ENCODE measurements at regions not wholly inside any gene's neighbourhood (a gene's known extent, or its start where the extent isn't known, plus 50 kb on each side); places are given as distances from the start of the nearest gene placed in this dataset.

- no peak overlapping the region for H3K4me3 ChIP-seq
- H3K27me3 ChIP-seq, result no peaks in the 10 kb centered on the region
- no peaks in the 10 kb centered on the region for H3K9me3 ChIP-seq
- no peaks in the 10 kb centered on the region for H3K36me3 ChIP-seq
- intact Hi-C loops (cut with DNase I), result no loop called here
- no peak for TF ChIP-seq EP300 (IDR thresholded peaks at IDR 0.05)
- TF ChIP-seq, protein P1, sequence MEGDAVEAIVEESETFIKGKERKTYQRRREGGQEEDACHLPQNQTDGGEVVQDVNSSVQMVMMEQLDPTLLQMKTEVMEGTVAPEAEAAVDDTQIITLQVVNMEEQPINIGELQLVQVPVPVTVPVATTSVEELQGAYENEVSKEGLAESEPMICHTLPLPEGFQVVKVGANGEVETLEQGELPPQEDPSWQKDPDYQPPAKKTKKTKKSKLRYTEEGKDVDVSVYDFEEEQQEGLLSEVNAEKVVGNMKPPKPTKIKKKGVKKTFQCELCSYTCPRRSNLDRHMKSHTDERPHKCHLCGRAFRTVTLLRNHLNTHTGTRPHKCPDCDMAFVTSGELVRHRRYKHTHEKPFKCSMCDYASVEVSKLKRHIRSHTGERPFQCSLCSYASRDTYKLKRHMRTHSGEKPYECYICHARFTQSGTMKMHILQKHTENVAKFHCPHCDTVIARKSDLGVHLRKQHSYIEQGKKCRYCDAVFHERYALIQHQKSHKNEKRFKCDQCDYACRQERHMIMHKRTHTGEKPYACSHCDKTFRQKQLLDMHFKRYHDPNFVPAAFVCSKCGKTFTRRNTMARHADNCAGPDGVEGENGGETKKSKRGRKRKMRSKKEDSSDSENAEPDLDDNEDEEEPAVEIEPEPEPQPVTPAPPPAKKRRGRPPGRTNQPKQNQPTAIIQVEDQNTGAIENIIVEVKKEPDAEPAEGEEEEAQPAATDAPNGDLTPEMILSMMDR (IDR thresholded peaks at IDR 0.05), result no peak
- TF ChIP-seq POLR2AphosphoS5 (IDR thresholded peaks at IDR 0.05), result no peak
- TF ChIP-seq POLR2A (IDR thresholded peaks at IDR 0.05; ENCODE audit: low read depth), result no peak
- 89% methylated on average over 8 of the region's 8 CpGs for WGBS
- peak; percentile 77 for DNase-seq (ENCODE audit: extremely low spot score)
- H3K4me1 ChIP-seq, result no peaks in the 10 kb centered on the region
- no peak overlapping the region for H3K27ac ChIP-seq (replicated peaks in 1 of 4)
These were observed 273.0 kb downstream of the ELAVL2 start for GRCh38 chr9:23552876-23553601.

DNA sequence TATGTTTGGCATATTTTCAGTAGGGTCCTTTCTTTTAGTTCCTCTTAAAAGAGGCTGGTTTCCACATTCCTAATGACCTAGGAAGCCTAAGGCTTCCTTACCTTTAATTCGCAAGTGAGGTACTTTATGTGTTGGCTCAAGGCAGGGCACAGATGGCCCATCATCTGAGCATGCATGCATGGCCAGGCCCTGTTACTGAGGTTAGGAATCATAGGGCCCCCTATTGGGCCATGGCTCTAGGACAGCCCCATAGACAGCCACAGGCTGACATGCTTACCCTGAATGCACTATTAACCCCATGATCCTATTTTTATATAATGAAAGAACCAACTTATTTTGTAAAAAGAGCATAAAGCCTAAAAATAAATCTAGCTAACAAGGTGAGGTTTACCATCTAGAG is 271.4 kb downstream of the ELAVL2 start:
- Histone ChIP-seq H3K4me3 (no peak overlapping the region), H3K27me3 (no peaks in the 10 kb centered on the region), H3K27ac (replicated peaks in 1 of 4) (no peak overlapping the region), H3K4me1 (no peaks in the 10 kb centered on the region), H3K36me3 (no peaks in the 10 kb centered on the region), H3K9me3 (peaks cover 0 to 4% (median 0%) of the 10 kb centered on the region in 4 donors)
- intact Hi-C loops (cut with DNase I), result no loop called here
- peak; percentile 24 for DNase-seq (ENCODE audit: extremely low spot score)
- TF ChIP-seq POLR2A (IDR thresholded peaks at IDR 0.05; ENCODE audit: low read depth) (no peak), EP300 (IDR thresholded peaks at IDR 0.05) (no peak), POLR2AphosphoS5 (IDR thresholded peaks at IDR 0.05) (no peak)
- TF ChIP-seq, protein P1 (IDR thresholded peaks at IDR 0.05), result no peak
- 100% methylated on average over 1 of the region's 1 CpG for WGBS

GRCh38 chr9:23555851-23556250 is 270.2 kb downstream of the ELAVL2 start:
- no peaks in the 10 kb centered on the region for H3K4me1 ChIP-seq
- peak; percentile 50 for DNase-seq (ENCODE audit: extremely low spot score)
- no peaks in the 10 kb centered on the region for H3K36me3 ChIP-seq
- TF ChIP-seq, protein P1 (IDR thresholded peaks at IDR 0.05), result no peak
- no peak for TF ChIP-seq POLR2A (IDR thresholded peaks at IDR 0.05; ENCODE audit: low read depth)
- no peak for TF ChIP-seq EP300 (IDR thresholded peaks at IDR 0.05)
- TF ChIP-seq POLR2AphosphoS5 (IDR thresholded peaks at IDR 0.05), result no peak
- 46% methylated on average over 7 of the region's 7 CpGs for WGBS
- intact Hi-C loops (cut with DNase I), result no loop called here
- H3K9me3 ChIP-seq, result peaks cover 0 to 4% (median 0%) of the 10 kb centered on the region in 4 donors
- no peaks in the 10 kb centered on the region for H3K27me3 ChIP-seq
- no peak overlapping the region for H3K4me3 ChIP-seq
- no peak overlapping the region for H3K27ac ChIP-seq (replicated peaks in 1 of 4)

DNA sequence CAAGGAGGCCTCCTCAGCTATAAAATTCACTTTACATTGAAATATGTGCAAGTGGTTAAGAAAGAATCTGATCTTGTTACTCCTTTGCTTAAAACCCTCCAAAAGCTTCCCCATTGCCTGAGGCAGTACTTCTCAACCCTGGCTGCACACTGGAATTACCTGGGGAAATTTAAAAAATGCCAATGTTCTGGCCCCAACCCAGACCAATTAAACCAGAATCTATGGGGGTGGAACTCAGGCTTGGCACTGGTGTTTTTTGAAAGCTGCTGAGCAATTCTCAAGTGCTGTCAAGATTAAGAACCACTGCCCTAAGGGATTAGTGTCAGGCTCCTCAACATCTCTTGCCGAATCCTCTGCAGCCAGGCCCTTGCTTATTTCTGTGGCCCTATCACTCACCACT is 269.6 kb downstream of the ELAVL2 start:
- 64% methylated on average over 1 of the region's 1 CpG for WGBS
- Histone ChIP-seq H3K36me3 (no peaks in the 10 kb centered on the region), H3K4me3 (no peak overlapping the region), H3K4me1 (no peaks in the 10 kb centered on the region), H3K9me3 (peaks cover 0 to 4% (median 0%) of the 10 kb centered on the region in 4 donors), H3K27ac (replicated peaks in 1 of 4) (no peak overlapping the region), H3K27me3 (no peaks in the 10 kb centered on the region)
- TF ChIP-seq, protein P1 (IDR thresholded peaks at IDR 0.05), result no peak
- TF ChIP-seq POLR2A (IDR thresholded peaks at IDR 0.05; ENCODE audit: low read depth), result no peak
- no peak for TF ChIP-seq EP300 (IDR thresholded peaks at IDR 0.05)
- TF ChIP-seq POLR2AphosphoS5 (IDR thresholded peaks at IDR 0.05), result no peak
- peak; percentile 24 for DNase-seq (ENCODE audit: extremely low spot score)
- intact Hi-C loops (cut with DNase I), result no loop called here

- H3K27me3 ChIP-seq, result no peaks in the 10 kb centered on the region
- no peaks in the 10 kb centered on the region for H3K36me3 ChIP-seq
- H3K27ac ChIP-seq (replicated peaks in 1 of 4), result no peak overlapping the region
- H3K4me3 ChIP-seq, result no peak overlapping the region
- peaks cover 0 to 4% (median 0%) of the 10 kb centered on the region in 4 donors for H3K9me3 ChIP-seq
- no peak for TF ChIP-seq POLR2A (IDR thresholded peaks at IDR 0.05; ENCODE audit: low read depth)
- TF ChIP-seq POLR2AphosphoS5 (IDR thresholded peaks at IDR 0.05), result no peak
- TF ChIP-seq EP300 (IDR thresholded peaks at IDR 0.05), result no peak
- TF ChIP-seq, protein P1 (IDR thresholded peaks at IDR 0.05), result no peak
- intact Hi-C loops (cut with DNase I), result no loop called here
- no peaks in the 10 kb centered on the region for H3K4me1 ChIP-seq
- no peak for DNase-seq (ENCODE audit: extremely low spot score)
These were observed 268.4 kb downstream of the ELAVL2 start for GRCh38 chr9:23557689-23558088.

Measured in esophagus muscularis mucosa (tissue), 4 donors.